LoVo (cell line): ENCODE measurements at regions not wholly inside any gene's neighbourhood (a gene's known extent, or its start where the extent isn't known, plus 50 kb on each side); places are given as distances from the start of the nearest gene placed in this dataset.

Source experiments
- DNase-seq: peaks from one replicate; pipeline ENCODE4 v3.0.0-alpha.2; 2016; ENCODE audit warnings: low spot score

- no peak for DNase-seq
These were observed 84.8 kb upstream of the RNF217 start for GRCh38 chr6:124877468-124877867.

- no peak for DNase-seq
These were observed 82.9 kb upstream of the RNF217 start for GRCh38 chr6:124879110-124879991.

DNA sequence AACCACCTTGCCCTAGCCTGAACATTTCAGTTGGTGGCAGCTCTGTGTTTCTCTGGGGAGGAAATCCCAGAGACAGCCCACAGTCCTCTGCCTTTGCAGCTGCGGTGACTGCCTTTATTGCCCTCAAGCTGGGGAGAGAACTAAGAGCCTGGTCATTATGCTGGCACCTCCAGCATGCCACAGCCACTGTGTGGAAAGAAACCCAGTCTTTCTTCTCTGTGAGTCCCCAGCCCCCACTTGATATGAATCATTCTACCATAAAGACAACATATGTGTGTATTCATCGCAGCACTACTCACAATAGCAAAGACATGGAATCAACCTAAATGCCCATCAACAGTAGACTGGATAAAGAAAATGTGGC, 82.3 kb upstream of the RNF217 start:
- DNase-seq = no peak

- no peak for DNase-seq
These were observed 80.2 kb upstream of the RNF217 start for GRCh38 chr6:124881898-124882578.

GRCh38 chr6:124882579-124883393, 79.5 kb upstream of the RNF217 start:
- DNase-seq = peak; percentile 27

- DNase-seq = no peak
These were observed 77.1 kb upstream of the RNF217 start for GRCh38 chr6:124885171-124885570.

- no peak for DNase-seq
These were observed 74.2 kb upstream of the RNF217 start for GRCh38 chr6:124887872-124888580.

GRCh38 chr6:124888581-124889371, 73.5 kb upstream of the RNF217 start:
- DNase-seq = no peak

DNA sequence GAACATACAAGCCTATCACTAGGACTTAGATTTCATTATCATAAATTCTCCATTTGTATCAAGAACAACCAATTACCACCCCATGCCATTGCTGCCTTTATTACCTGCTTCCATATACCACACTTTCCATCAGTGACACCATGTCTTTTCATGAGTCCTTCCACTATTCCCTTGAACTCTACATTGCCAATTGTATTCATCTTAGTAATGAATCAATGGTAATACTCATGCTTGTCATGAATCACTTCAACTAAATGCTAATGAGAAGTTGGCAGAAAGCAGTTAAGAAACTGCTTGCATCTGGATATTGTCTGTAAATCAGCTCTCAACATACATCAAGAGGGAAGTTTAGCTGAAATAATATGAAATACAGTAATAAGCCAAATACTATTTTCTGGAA, 61.2 kb upstream of the RNF217 start:
- no peak for DNase-seq

GRCh38 chr6:124903797-124904196, 58.4 kb upstream of the RNF217 start:
- no peak for DNase-seq

GRCh38 chr6:124907596-124907995, 54.6 kb upstream of the RNF217 start:
- no peak for DNase-seq
